GM18520 (cell line): ENCODE measurements at regions not wholly inside any gene's neighbourhood (a gene's known extent, or its start where the extent isn't known, plus 50 kb on each side); places are given as distances from the start of the nearest gene placed in this dataset.

Experiments
- ATAC-seq: cut with Tn5 transposase; IDR thresholded peaks from one replicate; pipeline ENCODE4 v1.9.1; 2021; ENCODE audit not compliant: unreplicated experiment

DNA sequence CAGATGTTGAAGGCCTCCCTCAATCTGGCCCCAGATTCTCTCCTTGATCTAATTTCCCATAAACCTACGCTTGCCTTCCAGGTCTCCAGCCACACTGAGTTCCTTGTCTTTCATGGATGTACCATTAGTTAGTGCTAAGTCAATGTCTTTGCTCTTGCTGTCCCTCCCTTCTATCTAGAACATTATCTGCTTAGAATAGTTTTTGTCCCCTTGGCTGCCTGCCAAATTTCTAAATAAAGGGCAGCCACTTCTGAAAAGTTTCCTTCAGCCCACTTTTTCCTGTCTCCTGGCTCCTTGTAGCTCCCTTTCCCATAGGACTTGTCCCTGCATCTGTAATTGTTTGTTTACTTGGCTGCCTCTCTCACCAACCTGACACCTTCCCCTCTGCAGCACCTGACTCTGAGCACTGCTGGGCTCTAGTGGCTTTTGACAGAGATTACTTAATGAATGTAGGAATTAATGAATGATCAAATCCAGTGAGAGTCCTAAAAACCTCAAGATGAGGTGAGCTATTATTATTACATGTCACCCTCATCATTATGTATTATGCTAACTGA, 58.3 kb downstream of the CXCL12 start:
- no peak for ATAC-seq

DNA sequence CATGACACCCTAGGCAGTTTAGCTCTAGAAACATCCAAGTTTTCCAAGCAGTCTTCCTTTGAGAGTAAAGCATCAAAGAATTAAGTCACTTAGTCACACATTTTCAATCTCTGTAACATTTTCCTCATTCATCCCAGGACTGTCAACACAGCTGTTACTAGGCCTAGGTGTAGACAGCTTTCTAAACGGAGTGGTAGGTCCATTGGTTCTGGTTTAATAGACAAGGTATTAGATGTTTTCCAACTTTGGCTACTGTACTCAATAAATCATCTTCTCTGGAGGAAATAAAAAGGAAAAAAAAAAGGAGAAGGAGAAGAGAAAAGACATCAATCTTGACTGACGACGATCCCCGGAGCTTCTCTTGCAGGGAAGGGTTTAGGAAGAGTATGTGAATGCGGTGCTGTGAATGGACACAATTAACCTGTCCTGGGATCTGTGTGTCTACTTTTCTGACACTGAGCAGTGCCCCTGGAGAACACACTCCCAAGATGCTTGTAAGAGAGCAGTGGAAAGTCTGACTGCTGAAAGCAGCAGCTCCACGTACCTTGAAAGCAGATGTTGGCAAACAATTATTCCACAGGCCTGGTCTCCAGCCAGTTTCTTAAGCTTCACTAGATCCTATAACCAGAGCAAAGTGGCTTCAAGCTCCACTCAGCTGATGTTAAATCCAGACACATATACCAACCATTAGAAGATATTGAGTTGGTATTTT, 59.1 kb downstream of the CXCL12 start:
- no peak for ATAC-seq

DNA sequence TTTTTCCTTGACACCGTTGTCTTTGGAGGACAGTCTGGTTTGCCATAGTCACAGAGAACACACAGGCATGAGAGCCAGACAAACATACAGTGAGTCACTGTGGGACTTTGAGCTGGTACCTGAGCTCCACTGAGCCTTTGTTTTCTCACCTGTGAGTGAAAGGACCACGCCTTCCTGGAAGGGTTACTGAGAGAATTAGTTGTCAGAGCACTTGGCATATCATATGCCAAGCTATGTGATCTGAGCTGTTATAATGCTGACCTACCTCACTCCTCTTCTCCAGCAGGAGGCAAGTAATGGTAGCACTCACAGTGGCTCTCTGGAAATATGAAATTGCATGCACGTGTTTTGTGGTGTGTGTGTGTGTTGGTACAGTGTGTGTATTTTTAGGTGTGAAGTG, 59.7 kb downstream of the CXCL12 start:
- ATAC-seq, result no peak

DNA sequence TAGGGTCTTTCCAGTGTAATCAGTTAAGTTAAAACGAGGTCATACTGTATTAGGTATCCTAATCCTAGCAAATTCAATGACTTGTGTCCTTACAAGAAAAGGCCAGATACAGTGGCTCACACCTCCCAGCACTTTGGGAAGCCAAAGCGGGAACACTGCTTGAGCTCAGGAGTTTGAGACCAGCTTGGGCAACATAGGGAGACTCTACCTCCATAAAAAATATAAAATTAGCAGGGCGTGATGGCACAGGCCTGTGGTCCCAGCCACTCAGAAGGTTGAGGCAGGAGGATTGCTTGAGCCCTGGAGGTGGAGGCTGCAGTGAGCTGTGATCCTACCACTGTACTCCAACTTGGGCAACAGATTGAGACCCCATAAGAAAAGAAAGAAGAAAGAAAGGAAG, 61.1 kb downstream of the CXCL12 start:
- ATAC-seq, result no peak

DNA sequence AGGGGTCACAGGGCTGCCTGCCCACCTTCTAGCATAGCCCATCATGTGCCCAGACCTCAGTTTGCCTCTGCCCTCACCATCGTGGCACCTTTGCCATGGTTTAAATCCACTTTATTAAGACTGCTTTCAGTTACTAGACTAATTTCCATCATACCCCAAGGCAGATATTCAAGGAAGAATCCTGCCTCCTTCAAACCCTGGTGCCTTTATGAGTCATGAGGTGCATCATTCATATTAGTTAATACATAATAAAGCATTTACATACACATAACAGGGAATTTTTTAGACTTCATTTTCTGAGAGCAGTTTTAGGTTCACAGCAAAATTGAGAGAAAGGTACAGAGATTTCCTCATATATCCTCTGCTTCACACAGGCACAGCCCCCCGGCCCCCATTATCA, 62.8 kb downstream of the CXCL12 start:
- no peak for ATAC-seq

DNA sequence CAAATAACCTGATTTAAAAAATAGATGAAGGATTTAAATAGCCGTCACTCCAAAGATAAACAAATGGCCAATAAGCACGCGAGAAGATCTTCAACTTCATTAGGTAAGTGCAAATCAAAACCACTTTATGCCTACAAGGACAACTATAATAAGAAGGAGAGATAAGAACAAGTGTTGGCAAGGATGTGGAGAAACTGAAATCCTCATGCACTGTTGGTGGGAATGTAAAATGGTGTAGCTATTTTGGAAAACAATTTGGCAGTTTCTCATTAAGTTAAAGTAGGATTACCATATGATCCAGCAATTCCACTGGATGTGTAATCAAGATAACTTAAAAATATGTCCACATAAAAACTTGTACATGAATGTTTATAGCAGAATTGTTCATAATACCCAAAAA, 64.1 kb downstream of the CXCL12 start:
- no peak for ATAC-seq

DNA sequence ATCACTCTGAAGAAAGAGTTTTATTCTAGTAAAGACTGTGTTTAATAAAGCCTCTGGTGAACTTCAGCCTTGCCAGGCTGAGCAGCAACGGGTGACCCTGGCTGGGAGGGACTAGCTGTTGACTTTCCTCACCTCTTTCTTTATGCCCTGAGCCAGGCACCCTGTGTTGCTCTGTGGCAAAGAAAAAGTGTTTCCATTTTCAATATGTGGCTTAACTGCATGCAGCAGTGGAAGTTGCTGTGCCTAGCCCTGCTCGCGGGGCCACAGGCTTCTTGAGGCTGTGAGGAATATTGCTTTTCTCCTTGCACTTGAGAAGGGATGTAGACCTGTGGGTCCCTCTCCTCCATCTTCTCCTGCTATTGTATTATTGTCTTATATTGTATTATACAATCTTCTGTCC, 67.0 kb downstream of the CXCL12 start:
- no peak for ATAC-seq

DNA sequence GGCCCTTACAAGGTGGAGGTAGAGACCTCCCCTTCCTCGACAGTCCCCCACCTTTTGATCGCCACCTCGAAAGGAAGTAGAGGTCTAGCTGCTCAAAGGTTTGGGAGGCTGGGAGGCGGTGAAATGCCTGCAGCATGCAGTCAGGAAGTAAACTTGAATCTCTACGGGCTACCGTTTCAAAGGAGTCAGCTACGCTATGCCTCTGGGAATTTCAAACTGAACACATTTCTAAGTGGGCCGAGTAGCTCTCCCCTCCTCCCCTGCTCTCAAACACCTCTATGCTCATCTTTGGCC, 68.0 kb downstream of the CXCL12 start:
- ATAC-seq, result no peak

DNA sequence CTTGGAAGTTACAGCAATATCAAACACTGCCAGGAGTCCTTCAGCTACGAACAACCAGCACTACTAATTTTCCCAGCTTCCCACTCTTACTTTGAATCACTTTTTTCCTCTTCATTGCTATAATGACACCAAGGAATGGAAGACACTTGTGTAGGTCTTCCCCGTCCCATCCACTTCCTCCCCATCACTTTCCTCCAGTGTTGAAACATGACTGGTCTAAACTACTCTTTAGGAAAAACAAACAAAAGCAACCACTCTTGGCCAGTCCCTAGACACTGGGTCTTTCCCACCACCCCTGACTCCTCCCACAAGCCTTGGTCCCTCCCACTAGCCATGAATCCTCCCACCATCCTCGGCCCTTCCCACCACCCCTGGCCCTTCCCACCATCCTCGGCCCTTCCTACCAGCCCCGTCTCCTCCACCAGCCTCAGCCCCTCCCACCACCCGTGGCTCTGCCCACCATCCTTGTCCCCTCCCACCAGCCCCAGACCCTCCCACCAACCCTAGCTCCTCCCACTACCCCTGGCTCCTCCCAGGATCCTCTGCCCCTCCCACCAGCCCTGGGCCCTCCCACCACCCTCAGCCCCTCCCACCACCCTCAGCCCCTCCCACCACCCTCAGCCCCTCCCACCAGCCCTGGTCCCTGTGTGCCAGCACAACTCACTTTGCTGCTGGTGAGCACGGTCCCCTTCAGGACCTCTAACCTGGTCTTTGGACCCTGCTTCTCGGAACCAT, 68.5 kb downstream of the CXCL12 start:
- no peak for ATAC-seq

DNA sequence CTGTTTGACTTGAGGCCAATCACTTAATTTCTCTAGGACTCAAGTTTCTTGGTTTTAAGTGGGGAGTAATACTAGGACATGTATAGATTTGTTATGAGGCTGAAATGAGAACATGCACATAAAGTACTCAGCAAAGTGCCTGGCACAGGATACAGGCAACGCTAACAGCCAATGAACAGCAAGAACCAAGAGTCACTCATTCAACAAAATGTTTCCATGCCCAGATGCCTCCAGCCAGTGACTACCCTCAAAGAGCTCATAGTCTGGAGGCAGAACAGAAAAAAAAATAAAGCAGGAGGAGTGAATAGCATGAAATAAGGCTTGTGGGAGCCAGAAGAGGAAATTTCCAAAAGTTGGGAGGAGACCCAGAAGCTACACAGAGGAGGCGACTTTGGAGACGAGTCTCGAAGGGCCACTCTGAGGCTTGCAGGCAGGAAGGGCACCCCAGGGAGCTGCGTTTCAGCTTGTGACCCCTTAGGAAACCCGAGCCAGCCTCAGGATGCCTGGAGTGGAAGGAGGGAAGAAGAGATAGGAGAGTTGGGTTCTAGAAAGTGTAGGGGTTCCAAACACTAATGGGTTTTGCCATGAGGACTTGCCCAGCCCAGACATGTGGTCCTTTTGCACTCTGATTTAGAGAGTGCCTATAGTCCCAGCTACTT, 70.0 kb downstream of the CXCL12 start:
- no peak for ATAC-seq

DNA sequence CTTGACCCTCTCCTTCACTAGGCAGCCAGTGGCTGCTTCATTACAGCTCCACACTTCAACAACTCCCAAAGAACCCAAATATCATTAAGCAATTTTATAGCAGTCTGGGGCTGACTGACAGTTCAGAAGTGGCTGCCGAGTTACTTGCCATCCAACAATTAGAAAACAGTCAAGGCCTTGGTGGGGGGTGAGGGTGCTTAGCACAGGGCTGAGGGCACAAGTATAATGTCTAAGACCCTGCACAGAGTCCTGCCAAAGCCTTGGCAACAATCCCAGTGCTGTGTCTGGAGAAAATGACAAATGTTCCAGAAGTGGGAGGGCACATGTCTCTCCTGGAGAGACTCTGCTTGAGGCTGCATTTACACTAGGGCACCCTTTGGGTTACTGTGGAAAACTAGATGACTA, 71.1 kb downstream of the CXCL12 start:
- no peak for ATAC-seq

DNA sequence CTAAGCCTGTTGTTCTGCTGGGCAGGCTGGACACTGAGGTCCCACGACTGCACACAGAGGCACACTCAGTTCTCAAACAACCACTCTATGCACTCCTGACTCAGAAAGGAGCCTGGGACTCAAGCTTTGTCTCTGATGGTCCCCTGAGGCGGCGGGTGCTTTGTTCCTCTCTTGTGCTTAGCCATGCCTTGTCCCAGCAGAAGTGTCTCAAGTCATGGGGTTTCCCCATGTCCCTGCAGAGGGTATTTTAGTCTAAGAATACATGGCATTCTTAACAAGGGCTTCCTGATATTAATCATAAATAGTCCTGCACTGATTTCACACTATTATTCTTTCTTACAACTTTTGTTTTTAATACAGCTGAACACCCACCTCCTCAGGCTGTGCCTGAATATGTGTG, 72.5 kb downstream of the CXCL12 start:
- ATAC-seq, result no peak

DNA sequence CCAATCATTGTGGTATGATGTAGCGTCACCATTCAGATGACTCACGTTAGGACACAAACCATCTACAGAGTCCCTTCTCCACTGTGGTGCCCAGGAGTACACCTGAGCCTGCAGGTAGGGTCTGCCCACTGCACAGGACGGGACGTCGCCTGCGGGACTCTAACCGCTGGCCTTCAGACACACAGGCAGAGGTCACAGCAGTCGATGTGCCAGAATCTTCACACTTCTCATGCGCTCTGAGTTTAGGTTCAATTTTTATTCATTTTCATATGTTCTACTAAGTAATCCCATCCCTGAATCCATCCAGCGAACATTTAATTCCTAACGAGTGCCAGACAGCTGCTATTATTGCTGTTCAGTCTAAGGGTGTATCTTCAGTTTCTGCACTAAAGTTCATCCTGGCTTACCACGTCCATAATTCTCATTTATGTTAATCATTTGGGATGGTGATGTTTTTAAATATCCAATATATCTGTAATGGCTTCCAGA, 73.3 kb downstream of the CXCL12 start:
- no peak for ATAC-seq

DNA sequence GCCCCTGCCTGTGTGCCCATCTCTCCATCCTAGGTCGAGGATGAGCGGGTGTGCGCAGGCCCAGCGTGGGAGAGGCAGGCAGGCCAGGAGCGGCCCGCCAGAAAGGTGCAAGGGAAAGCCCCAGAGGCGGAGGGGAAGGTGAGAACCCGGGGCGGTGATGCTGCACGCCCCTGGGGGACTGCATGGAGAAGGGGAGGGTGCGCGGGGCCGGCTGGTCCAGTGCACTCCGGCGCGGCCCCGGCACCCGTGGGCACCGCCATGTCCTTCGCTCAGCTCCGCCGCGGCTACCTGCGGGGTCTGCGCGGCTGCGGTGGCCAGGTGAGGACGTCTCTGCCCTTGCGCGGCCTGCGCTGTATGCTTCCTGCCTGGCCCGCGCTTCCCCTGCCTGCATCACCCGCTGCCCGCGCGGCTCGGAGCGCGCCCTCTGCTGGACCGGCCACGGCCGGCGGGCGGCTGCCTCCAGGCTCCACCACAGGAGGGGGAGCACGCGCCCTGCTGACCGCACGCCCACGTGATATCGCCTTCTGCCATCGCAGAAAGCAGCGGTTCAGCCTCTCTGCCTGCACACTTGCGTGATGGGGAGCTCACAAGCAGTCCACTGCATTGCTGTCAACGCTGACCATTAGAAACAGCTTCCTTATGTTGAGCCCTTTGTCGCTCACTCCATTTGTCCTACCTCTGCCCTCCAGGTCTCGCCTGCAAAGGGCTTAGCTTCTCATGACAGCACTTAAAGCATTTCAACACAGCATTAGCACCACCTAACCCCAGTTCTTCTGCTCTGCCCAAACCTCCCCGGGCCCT, 73.9 kb downstream of the CXCL12 start:
- peak; percentile 67 for ATAC-seq

DNA sequence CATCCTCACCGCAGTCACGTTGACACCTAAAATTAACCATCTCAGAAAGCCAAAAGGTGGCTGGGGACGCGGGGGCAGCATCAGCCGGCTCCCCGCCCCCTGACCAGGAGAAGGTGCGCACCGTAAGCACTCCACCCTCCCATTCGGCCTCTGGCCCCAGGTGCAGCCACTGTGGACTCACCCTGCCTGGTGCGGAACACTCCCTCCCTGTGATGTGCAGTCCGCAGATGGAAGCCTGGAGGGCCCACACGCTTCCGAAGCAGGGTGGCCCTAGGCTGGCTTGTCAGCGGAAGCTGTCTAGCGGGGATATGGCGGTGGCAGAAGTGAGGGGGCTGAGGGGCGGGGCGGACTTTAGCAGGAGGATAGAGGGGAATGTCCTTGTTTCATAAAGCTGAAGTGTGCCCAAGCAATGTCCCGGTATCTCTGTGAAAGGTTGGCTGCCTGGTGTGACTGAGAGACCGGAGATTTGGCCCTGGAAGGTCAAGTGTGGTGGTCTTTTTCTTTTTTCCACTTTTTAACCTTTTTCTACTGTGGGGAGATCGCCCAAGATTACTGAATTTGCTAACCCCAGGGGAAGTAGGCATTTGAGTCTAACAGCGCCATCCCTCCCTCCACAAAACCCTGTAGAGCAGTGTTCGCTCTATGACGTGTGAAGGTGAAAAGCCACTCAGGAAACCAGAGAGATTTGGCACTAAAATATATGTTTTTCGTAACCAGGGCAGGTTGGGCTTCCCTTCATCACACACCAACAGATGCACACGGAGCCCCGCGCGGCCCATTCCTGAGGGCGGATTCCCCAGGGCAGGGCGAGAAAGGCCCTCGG, 74.7 kb downstream of the CXCL12 start:
- ATAC-seq, result no peak

DNA sequence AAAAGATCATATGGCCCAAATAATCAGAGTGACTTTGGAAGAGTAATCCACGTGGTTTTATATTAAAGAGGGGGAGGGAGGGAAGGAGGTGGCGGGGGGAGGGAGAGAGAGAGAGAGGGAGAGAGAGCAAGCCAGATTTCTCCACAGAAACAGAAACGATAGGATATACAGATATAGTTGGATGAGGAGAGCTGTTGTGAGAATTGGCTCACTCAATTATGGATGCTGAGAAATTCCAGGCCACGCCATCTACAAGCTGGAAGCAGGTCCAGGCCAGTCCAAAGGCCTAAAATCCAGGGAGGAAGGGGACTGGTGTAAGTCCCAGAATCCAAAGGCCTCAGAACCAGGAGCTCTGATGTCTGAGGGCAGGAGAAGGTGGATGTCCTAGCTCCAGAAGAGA, 75.5 kb downstream of the CXCL12 start:
- ATAC-seq, result no peak

DNA sequence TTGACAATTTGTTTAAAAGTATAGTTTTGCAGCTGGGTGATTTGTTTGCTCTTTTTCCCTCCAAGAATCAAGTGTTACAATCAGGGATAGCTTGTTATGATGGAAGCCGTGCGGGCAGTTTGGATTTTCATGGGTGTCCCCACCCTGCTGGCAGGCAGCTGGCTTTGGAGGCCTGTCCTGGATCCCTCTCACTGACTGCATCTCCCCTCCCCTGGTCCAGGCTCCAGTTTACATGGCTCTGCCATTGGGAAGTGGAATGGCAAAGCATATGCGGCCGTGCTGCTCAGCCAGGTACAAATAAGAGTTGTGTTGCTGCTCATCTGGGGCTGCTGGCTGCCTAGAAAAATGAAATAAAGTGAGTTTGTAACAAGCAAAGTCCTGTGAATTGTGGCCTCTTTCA, 76.0 kb downstream of the CXCL12 start:
- no peak for ATAC-seq

DNA sequence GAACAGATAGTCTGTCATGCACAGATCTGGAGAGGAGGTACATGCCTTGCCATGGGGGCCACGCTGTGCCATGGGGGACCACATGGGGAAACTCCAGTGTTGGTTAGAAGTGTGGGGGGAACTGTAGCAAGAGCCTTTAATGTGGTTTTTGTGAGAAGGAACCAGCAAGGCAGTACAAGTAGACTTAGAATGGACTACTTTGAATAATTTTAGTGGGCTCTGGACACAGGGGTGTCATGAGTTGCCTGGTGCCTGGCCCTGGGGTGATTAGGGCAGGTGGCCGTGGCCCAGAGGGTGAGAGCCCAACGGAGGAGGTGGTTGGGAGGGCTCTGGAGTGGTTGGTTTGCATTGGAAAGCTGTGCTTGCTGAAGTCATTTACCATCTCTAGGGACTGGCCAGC, 77.2 kb downstream of the CXCL12 start:
- peak; percentile 27 for ATAC-seq

DNA sequence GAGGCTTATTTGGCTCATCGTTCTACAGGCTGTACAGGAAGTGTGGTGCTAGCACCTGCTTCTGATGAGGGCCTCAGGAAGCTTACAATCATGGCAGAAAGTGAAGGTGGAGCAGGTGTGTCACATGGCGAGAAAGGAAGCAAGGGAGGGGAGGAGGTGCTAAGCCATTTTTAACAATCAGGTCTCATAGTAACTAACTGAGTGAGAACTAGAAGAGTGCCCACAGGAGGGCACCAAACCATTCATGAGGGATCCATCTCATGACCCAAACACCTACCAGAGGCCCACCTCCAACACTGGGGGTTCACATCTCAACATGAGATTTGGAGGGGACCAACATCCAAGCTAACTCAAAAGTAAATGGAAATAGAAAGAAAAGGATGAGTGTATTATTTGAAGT, 78.1 kb downstream of the CXCL12 start:
- ATAC-seq, result no peak

DNA sequence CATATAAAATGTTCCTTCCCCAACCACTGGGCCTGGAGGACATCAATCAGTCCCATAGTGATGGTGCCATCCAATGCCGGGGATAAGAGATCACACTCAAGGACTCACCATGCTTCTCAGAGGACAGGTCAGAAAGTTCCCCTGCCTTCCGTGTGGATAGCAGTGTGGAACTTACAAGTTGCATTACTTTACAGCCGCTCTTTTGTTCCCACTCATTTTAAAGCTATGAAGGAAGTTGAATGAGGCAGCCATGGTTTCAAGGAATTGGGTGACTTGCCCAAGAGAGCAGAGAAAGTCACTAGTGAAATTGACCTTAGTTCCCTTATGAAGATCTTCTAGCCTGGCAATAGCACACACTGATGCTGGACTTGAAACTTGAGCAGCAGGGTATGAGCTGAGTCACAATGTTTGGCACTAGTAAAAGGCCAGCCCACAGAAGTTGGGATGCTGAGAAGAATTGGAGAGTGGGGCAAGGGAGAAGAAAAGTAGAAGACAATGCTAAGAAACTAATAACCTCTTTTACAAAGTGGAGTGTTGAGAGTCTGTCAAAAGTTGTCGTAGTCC, 78.7 kb downstream of the CXCL12 start:
- no peak for ATAC-seq
